ENCODE measurements at regions not wholly inside any gene's neighbourhood (a gene's known extent, or its start where the extent isn't known, plus 50 kb on each side); places are given as distances from the start of the nearest gene placed in this dataset.

DNA sequence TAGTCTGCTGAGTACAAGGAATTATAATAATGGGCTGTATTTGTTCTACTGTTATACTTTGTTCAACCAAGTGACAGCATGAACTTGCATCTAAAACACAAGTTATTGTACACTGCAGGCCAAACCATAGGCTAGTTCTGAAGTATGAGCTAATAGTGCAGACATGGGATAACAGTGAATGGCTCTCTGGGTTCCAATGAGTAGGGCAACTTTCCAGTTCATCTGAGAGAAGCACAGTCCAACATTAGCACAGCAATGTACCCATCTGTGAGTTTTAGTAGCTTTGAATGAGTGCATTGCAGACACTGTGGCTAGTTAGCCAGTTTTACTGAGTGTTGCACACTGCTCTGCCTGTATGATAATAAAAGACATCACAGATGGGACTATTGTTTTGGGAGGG, 56.5 kb upstream of the FUT9 start:
- Histone ChIP-seq H3K27ac (ENCODE audit: low read depth in 1 of 2, low read length in 2 of 2) (no peak overlapping the region), H3K4me3 (ENCODE audit: low read length) (no peak overlapping the region), H3K27me3 (ENCODE audit: control insufficient read depth in 1 of 2, insufficient read depth in 2 of 2, low read length in 2 of 2) (no peaks in the 10 kb centered on the region), H3K4me1 (ENCODE audit: insufficient read depth, low read length) (no peaks in the 10 kb centered on the region), H3K36me3 (ENCODE audit: insufficient read depth, low read length) (no peaks in the 10 kb centered on the region), H3K9me3 (ENCODE audit: control insufficient read depth in 1 of 2, insufficient read depth in 1 of 2, low read length in 2 of 2) (no peaks in the 10 kb centered on the region)
- H3K4me1 Mint-ChIP-seq (ENCODE audit: low read depth), result no peaks in the 10 kb centered on the region
- TF ChIP-seq, protein P1, sequence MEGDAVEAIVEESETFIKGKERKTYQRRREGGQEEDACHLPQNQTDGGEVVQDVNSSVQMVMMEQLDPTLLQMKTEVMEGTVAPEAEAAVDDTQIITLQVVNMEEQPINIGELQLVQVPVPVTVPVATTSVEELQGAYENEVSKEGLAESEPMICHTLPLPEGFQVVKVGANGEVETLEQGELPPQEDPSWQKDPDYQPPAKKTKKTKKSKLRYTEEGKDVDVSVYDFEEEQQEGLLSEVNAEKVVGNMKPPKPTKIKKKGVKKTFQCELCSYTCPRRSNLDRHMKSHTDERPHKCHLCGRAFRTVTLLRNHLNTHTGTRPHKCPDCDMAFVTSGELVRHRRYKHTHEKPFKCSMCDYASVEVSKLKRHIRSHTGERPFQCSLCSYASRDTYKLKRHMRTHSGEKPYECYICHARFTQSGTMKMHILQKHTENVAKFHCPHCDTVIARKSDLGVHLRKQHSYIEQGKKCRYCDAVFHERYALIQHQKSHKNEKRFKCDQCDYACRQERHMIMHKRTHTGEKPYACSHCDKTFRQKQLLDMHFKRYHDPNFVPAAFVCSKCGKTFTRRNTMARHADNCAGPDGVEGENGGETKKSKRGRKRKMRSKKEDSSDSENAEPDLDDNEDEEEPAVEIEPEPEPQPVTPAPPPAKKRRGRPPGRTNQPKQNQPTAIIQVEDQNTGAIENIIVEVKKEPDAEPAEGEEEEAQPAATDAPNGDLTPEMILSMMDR (IDR thresholded peaks at IDR 0.05), result no peak
- ChIA-PET CTCF (no interaction called here), POLR2A (no interaction called here)
- no peaks in the 10 kb centered on the region for H3K36me3 Mint-ChIP-seq (ENCODE audit: low read depth)
- H3K4me3 Mint-ChIP-seq, result no peak overlapping the region
- no peak overlapping the region for H3K27ac Mint-ChIP-seq
- intact Hi-C loops (cut with DNase I, micrococcal nuclease), result no loop called here
- H3K9me3 Mint-ChIP-seq, result no peaks in the 10 kb centered on the region
- DNase-seq (no peak), ATAC-seq (ENCODE audit: poor library complexity) (no peak)
- H3K27me3 Mint-ChIP-seq, result no peaks in the 10 kb centered on the region
